GDM1 (cell line): ENCODE measurements at regions not wholly inside any gene's neighbourhood (a gene's known extent, or its start where the extent isn't known, plus 50 kb on each side); places are given as distances from the start of the nearest gene placed in this dataset.
"Not testable (repeated sequence)": the region's sequence is repeated elsewhere in the genome, so short reads cannot be mapped to it uniquely, and the experiment has no call there.

Experiments
- DNase-seq: peaks from one replicate; lab custom pipeline; 2025; lab: John Stamatoyannopoulos, UW

- DNase-seq: no peak
These were observed 1096.5 kb upstream of the TMEM132C start for GRCh38 chr12:127170226-127171180.

GRCh38 chr12:127172861-127173260, 1094.1 kb upstream of the TMEM132C start:
- DNase-seq: no peak

DNA sequence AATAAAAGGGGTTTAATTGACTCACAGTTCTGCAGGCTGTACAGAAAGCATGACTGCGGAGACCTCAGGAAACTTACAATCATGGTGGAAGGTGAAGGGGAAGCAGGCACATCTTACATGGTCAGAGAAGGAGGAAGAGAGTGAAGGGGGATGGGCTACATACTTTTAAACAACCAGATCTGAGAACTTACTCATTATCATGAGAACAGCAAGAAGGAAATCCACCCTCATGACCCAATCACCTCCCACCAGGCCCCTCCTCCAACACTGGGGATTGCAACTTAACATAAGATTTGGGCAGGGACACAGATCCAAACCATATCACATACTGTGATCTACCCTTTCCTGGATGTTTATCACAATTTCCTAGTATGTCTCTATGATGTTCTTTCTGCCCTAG, 1093.0 kb upstream of the TMEM132C start:
- not testable (repeated sequence) for DNase-seq

DNA sequence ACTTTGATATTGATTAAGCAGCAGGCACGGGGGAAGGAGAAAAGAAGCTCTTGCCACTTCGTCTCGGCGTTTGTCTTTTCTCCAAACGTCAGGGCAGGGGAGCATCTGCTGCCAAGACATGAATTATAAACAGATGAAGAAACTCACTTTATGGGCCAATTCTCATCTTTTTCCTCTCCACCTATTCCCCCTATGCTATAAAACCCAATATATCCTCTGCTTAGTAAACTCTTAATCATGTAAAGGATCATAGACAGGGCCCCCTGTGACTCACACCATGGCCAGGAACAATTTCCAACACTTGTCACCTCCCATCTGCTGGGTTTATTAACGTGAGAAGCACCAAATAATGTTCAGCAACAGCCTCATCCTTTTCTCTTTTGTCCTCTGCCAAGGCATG, 1092.1 kb upstream of the TMEM132C start:
- no peak for DNase-seq

DNA sequence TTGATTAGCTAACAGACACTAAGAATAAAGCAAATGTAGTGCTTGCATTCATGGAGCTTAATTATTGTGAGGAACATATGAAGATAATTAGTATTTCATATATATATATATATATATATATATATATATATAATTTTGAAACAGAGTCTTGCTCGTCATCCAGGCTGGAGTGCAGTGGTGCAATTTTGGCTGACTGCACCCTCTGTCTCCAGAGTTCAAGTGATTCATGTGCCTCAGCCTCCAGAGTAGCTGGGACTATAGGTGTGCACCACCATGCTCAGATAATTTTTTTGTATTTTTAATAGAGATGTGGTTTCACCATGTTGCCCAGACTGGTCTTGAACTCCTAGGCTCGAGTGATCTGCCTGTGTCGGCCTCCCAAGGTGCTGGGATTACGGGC, 1091.6 kb upstream of the TMEM132C start:
- no peak for DNase-seq

- DNase-seq: no peak
These were observed 1090.2 kb upstream of the TMEM132C start for GRCh38 chr12:127176804-127177203.

DNA sequence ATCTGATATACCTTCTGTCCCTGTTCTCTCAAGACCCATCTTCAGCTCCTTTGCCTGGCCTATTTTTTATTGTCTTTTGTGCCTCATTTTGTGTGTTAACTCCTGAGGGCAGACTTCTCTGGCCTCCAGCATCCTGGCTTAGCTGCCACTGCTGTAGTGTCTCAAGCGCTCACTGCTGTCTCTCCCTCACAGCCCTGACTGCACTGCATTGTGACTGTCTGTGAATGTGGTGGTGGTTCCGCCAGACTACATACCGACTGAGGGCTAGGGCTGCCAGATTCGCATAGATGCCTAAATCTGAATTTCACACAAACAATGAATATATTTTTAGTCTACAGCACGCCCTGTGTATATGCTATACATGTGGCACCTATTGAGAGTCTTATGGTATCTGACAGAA, 1088.9 kb upstream of the TMEM132C start:
- DNase-seq: no peak

DNA sequence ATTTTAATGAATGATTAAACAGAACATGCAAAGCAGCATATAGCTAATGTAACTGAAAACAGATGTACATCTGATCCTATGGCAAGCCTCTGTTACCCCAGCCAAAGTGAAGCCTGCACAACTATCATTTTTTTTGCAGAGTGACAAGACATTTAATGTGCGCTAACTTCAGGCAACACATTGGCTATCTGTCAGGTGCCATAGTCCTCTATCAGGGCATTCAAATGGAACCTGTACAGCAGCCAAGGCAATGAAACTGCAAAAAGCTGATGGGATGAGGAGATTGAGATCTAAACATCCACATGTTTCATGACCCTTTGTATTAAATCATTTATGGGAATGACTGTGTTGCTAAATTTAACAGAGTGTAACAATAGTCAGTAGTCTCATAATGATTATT, 1088.5 kb upstream of the TMEM132C start:
- DNase-seq: no peak

DNA sequence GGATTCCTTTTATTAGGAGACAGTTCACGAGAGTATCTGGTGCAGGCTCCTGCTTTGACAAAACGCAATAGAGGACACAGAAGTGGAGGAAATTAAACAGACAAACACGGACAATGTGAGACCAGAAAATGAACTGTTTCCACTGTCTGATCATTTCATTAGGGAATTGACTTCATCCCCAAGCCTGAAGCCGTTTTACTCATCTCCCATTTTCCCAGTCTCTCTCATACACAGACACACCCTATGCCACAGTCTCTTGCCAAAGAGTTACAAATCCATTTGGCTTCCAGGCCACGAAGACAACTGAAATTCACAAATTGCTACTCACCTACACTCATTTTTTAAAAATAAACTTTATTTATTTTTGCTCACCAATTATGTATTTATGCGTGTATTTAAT, 1087.8 kb upstream of the TMEM132C start:
- no peak for DNase-seq

DNA sequence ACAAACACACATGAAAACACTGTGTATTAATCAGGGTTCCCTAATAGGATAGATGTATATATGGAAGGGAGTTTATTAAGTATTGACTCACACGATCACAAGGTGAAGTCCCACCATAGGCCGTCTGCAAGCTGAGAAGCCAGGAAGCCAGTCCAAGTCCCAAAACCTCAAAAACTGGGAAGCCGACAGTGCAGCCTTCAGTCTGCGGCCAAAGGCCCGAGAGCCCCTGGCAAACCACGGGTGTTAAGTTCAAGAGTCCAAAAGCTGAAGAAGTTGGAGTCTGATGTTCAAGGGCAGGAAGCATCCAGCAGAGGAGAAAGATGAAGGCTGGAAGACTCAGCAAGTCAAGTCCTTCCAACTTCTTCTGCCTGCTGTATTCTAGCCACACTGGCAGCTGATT, 1085.0 kb upstream of the TMEM132C start:
- DNase-seq: no peak

- no peak for DNase-seq
These were observed 1077.0 kb upstream of the TMEM132C start for GRCh38 chr12:127189992-127190391.

DNA sequence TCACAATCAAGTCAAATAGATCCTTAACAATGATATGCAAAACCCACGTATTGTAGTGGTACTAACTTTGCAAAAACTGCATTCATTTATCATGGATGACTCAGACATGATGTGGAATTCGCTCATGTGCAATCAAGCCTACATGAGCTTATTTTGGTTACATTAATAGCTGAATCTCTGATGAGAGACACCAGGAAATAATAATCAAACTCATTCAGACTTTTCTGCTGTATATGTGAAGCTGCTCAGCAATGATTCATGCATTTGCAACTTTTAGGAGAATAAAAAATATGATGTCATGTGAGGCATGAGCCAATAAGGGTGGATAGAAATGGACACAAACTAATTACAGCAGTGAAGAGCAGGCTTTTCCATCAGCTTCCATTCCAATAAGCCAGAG, 1075.8 kb upstream of the TMEM132C start:
- no peak for DNase-seq

DNA sequence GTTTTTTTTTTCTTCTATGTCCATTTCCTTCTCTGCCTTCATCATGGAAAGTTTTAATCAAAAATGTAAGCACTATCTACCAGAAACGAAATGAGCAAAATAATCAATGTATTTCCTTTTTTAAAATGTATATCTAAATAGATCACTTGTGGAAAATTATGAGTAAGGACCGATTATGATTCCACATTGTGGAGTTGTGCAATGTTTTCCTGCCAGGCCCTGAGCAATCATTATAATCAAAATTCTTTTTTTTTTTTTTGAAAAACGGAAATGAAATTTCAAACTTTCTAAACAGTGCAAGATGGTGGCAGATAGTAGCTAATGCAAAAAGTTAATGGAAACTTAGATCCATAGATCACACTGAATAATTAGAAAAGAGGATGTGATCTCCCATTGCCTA, 1074.6 kb upstream of the TMEM132C start:
- no peak for DNase-seq

DNA sequence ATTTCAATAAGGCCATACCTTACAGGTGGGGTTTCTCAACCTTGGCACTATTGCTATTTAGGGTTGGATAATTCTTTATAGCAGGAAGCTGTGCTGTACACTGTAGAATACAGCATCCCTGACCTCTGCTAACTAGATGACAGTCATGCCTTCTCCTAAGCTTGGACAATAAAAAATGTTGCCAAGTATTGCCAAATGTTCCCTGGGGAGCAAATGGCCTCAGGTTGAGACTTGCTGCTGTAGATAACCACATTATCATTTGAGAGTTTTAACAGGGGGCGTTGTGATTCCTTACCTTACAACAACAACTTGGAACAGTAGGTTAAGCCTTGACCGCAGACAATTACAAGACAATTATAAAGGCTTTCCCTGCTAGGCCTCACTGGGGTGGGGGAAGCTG, 1073.6 kb upstream of the TMEM132C start:
- DNase-seq: no peak

- DNase-seq: no peak
These were observed 1072.8 kb upstream of the TMEM132C start for GRCh38 chr12:127194176-127194575.

- no peak for DNase-seq
These were observed 1061.0 kb upstream of the TMEM132C start for GRCh38 chr12:127205781-127206555.

GRCh38 chr12:127209318-127209717, 1057.7 kb upstream of the TMEM132C start:
- no peak for DNase-seq

GRCh38 chr12:127214186-127214585, 1052.8 kb upstream of the TMEM132C start:
- no peak for DNase-seq

GRCh38 chr12:127223011-127223410, 1044.0 kb upstream of the TMEM132C start:
- no peak for DNase-seq

- DNase-seq: no peak
These were observed 1043.2 kb upstream of the TMEM132C start for GRCh38 chr12:127223731-127224130.

DNA sequence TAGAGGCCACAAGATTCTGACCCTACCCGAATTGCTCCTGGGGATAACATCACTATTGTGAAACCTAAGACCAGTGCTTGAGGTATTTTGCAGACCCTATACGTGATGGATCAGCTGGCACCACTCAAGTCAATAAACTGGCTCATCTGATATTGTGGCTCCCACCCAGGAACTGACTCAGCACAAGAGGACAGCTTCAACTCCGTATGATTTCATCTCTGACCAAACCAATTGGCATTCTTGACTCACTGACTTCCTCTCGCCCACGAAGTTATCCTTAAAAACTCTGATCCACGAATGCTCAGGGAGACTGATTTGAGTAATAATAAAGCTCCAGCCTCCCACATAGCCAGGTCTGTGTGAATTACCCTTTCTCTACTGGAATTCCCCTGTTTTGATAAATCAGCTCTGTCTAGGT, 1036.1 kb upstream of the TMEM132C start:
- DNase-seq: no peak

DNA sequence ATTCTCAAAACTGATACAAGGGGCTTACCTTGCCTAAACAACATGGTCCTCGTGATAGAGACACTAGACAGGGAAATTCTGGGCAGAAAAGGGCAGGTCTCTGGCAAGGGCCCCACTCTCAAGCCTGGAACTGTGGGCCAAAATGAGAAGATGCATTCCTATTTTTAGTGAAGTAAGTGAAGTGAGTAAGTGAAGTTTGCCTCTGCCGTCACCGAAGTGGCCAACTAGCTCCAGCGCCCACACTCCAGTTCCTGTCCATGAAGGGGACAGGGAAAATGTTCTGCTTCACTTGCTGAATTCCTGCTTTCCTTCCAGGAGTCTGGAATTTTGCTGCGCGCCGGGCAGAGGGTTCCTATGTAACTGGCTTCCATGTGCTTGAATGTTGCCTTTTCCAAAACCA, 1035.6 kb upstream of the TMEM132C start:
- DNase-seq: no peak

- no peak for DNase-seq
These were observed 1034.0 kb upstream of the TMEM132C start for GRCh38 chr12:127233016-127233415.
